Fibroblast of pulmonary artery (primary cell): ENCODE measurements at regions not wholly inside any gene's neighbourhood (a gene's known extent, or its start where the extent isn't known, plus 50 kb on each side); places are given as distances from the start of the nearest gene placed in this dataset.

Experiments used
- DNase-seq: peaks from one replicate; pipeline ENCODE4 v3.0.0-alpha.2; 2010; ENCODE audit warnings: low read depth
- H3K4me3 ChIP-seq: replicated peaks from 2 replicates; pipeline ENCODE4 v1.5.1; 2011; ENCODE audit warnings: low read depth, mild to moderate bottlenecking, control low read depth, low read length, moderate library complexity
- TF ChIP-seq, protein P1 (sequence below): IDR thresholded peaks from 2 replicates; pipeline ENCODE4 v1.5.1; 2011; ENCODE audit warnings: mild to moderate bottlenecking, control low read depth, low read length, inconsistent platforms; ENCODE audit errors: missing control alignments

DNA sequence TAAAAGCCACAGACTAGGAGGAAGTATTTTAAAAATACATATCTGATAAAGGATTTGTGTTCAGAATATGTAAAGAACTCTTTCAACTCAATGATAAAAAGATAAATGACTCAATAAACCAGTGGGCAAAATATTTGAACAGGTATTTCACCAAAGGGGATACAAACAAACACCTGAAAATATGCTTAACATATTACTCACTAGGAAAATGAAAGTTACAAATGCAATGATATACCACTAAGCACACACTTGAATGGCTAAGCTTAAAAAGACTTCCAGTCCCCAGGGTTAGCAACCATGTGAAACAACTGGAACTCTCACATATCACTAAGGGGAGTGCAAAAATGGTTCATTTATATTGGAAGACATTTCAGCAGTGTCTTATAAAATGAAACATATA is 131.6 kb downstream of the SLIT2 start:
- TF ChIP-seq, protein P1, sequence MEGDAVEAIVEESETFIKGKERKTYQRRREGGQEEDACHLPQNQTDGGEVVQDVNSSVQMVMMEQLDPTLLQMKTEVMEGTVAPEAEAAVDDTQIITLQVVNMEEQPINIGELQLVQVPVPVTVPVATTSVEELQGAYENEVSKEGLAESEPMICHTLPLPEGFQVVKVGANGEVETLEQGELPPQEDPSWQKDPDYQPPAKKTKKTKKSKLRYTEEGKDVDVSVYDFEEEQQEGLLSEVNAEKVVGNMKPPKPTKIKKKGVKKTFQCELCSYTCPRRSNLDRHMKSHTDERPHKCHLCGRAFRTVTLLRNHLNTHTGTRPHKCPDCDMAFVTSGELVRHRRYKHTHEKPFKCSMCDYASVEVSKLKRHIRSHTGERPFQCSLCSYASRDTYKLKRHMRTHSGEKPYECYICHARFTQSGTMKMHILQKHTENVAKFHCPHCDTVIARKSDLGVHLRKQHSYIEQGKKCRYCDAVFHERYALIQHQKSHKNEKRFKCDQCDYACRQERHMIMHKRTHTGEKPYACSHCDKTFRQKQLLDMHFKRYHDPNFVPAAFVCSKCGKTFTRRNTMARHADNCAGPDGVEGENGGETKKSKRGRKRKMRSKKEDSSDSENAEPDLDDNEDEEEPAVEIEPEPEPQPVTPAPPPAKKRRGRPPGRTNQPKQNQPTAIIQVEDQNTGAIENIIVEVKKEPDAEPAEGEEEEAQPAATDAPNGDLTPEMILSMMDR, result no peak
- no peak for DNase-seq
- H3K4me3 ChIP-seq, result no peak overlapping the region

DNA sequence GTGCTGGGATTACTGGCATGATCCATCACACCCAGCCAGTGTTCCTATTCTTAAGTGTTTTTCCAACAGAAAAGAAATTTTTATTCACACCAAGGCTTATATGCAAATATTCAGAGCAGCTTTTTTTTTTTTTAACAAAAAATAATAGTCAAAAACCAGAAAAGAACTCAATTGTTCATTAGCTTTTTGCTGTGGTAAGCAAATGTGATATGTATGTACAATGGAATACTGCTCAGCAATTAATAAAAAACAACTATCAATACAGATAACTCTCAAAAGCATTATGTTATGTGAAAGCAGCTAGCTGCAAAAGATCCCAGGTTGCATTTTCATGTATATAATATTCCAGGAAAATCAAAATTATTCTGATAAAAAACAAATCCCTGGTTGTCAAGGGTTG is 132.3 kb downstream of the SLIT2 start:
- TF ChIP-seq, protein P1, result no peak
- no peak overlapping the region for H3K4me3 ChIP-seq
- no peak for DNase-seq

DNA sequence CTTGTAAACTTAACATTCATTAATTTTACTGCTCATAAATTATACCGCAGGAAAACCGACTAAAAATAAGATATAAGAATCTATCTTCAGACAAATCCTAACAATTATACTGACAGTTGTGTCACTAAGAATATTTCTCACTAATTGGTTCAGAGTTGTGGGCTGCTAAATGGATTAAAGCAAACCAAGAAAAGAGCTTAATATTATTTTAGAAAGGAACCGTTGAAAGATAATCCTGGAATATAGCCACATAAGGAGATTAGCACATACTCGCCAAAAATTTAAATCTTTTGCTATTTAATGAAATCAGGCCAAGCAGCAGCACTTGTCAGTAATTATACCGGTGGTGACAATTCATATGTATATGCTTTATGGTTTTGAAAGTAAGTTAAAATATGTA is 132.8 kb downstream of the SLIT2 start:
- no peak for DNase-seq
- H3K4me3 ChIP-seq, result no peak overlapping the region
- TF ChIP-seq, protein P1, result no peak

DNA sequence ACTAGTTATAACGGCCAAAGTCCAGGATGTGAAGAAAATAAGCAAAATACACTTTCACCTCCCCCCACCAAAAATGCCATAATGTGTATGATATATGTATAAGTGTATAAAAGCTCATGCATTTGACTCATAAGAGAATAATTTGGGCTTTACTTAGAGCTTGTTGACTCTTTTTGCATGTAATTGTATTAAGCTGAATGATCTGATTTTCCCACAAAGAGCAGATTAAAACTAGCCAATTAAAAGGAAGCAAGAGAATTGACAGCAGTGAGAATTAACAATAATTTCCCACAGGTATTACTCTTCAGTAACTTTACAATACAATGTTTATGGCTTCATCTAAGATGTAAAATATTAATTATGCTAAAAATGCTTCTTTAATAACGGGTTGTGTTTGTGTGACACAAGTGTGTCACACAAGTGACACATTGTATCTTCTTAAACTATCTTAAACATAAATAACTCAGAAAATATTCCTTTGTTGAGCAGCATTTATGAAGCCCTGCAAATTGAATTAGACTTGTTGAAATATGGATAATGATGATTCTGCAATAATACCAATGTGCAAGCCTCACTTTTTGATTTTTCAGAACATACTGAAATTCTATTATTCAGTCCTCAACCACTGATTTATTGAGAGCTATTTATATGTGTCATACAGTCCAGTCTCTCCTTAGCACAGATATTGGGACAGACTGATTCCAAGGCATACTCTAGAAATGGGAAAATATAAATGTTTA is 134.5 kb downstream of the SLIT2 start:
- DNase-seq, result no peak
- H3K4me3 ChIP-seq, result no peak overlapping the region
- TF ChIP-seq, protein P1, result no peak

DNA sequence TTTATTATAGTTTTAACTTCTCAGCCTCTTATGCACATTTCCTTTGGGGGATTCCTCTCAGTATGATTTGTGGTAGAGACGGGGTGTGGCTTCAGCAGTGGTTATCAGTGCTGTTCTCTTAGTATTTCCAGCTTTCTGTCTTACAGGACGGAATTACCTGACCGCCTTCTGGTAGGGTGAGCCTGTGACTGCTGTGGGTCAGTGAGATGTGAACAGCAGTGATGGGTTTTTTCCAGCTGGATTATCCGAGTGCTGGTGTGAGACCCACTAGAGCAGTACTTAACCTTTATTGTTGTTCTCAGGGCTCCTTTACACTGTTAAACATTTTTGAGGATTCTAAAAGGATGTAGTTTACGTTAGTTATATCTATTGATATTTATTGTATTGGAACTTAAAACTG is 135.2 kb downstream of the SLIT2 start:
- TF ChIP-seq, protein P1, result no peak
- no peak overlapping the region for H3K4me3 ChIP-seq
- DNase-seq, result no peak

DNA sequence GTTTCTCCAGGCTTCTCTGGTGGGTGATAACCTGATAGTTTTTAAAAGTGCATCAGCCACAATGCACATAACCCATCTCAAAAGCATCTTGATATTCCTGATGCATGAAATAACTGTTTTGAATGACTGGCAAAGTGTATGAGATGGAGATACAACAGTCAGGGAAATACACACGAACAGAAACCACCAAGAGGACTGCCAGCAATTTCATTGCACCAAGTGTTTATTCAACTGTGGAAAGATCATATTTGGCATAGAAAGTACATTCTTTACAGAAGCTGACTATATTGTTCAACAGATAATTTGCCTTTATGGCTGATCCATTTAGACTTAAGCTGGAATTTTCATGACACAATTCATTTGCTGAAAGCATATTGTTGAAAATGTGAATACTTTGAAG is 139.5 kb downstream of the SLIT2 start:
- H3K4me3 ChIP-seq, result no peak overlapping the region
- peak; percentile 57 for DNase-seq
- TF ChIP-seq, protein P1, result no peak

DNA sequence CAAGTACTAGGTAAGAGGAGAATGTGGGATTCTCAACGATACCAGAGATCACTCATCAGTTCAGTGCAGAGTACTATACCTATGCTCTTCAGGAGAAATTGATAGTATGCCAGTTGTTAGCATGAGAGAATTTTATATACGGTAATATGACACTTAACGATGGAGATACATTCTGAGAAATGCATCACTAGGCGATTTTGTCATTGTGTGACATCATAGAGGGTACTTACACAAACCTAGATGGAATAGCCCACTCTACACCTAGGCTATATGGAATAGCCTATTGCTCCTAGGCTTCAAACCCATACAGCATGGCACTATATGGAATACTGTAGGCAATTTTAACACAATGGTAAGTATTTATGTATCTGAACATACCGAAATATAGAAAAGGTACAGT is 140.2 kb downstream of the SLIT2 start:
- no peak overlapping the region for H3K4me3 ChIP-seq
- DNase-seq, result no peak
- TF ChIP-seq, protein P1, result no peak
